Activated CD8-positive, alpha-beta T cell treated with anti-CD3 and anti-CD28 coated beads for 36 hours (primary cell): ENCODE measurements at regions not wholly inside any gene's neighbourhood (a gene's known extent, or its start where the extent isn't known, plus 50 kb on each side); places are given as distances from the start of the nearest gene placed in this dataset.

ENCODE experiments used
- ATAC-seq: fragments of 200-7000 bp; cut with Tn5 transposase; one replicate; pipeline ENCODE4 v1.10.0; 2021; ENCODE audit warnings: mild to moderate bottlenecking, moderate library complexity
- CTCF ChIA-PET: fragments of 350-600 bp; sonication (Branson Sonifier 250); formaldehyde crosslinking; loops from one replicate; lab custom pipeline; 2021; ENCODE audit warnings: antibody characterized with exemption; lab: Charles Lee
- POLR2A ChIA-PET: fragments of 350-600 bp; sonication (Branson Sonifier 250); formaldehyde crosslinking; loops from one replicate; lab custom pipeline; 2021; ENCODE audit warnings: antibody characterized with exemption; lab: Charles Lee
- DNase-seq: peaks from one replicate; pipeline ENCODE4 v3.0.0-alpha.2; 2020
- H3K27ac Mint-ChIP-seq: one replicate; pipeline ENCODE4 v1.8.0; 2021; ENCODE audit warnings: mild to moderate bottlenecking, mixed read lengths
- H3K27me3 Mint-ChIP-seq: one replicate; pipeline ENCODE4 v1.8.0; 2021; ENCODE audit warnings: mixed read lengths
- H3K36me3 Mint-ChIP-seq: one replicate; pipeline ENCODE4 v1.8.0; 2021; ENCODE audit warnings: low read depth, mixed read lengths
- H3K4me1 Mint-ChIP-seq: one replicate; pipeline ENCODE4 v1.8.0; 2021; ENCODE audit warnings: low read depth, mixed read lengths
- H3K4me3 Mint-ChIP-seq: one replicate; pipeline ENCODE4 v1.8.0; 2021; ENCODE audit warnings: mild to moderate bottlenecking, moderate library complexity, mixed read lengths
- H3K9me3 Mint-ChIP-seq: one replicate; pipeline ENCODE4 v1.8.0; 2021; ENCODE audit warnings: mixed read lengths
- CTCF ChIP-seq: fragments of 200-600 bp; IDR thresholded peaks from one replicate; pipeline ENCODE4 v1.8.0; 2022; ENCODE audit warnings: antibody characterized with exemption, mild to moderate bottlenecking
- intact Hi-C: fragments of 100-400 bp; cut with micrococcal nuclease; formaldehyde crosslinking; loops from one replicate; pipeline ENCODE4 v1.10.0; 2022

- Mint-ChIP-seq H3K4me1 (no peaks in the 10 kb centered on the region), H3K4me3 (no peak overlapping the region), H3K9me3 (no peaks in the 10 kb centered on the region), H3K27ac (no peak overlapping the region), H3K27me3 (no peaks in the 10 kb centered on the region), H3K36me3 (no peaks in the 10 kb centered on the region)
- ATAC-seq (no peak), DNase-seq (no peak)
- intact Hi-C loops: no loop called here
- CTCF ChIA-PET: no interaction called here
- no peak for TF ChIP-seq CTCF
- POLR2A ChIA-PET: no interaction called here
Observed at GRCh38 chr12:46493834-46494181, 121.2 kb upstream of the SLC38A2 start.

- ATAC-seq: no peak
- ChIA-PET CTCF (no interaction called here), POLR2A (no interaction called here)
- DNase-seq: no peak
- no peaks in the 10 kb centered on the region for H3K9me3 Mint-ChIP-seq
- H3K4me1 Mint-ChIP-seq: no peaks in the 10 kb centered on the region
- H3K27ac Mint-ChIP-seq: no peak overlapping the region
- TF ChIP-seq CTCF: no peak
- intact Hi-C loops: no loop called here
- H3K4me3 Mint-ChIP-seq: no peak overlapping the region
- H3K36me3 Mint-ChIP-seq: no peaks in the 10 kb centered on the region
- no peaks in the 10 kb centered on the region for H3K27me3 Mint-ChIP-seq
Observed at GRCh38 chr12:46493150-46493833, 120.7 kb upstream of the SLC38A2 start.

GRCh38 chr12:46492471-46493085 lies 120.0 kb upstream of the SLC38A2 start:
- intact Hi-C loops: no loop called here
- ATAC-seq (no peak), DNase-seq (no peak)
- ChIA-PET POLR2A (no interaction called here), CTCF (no interaction called here)
- H3K36me3 Mint-ChIP-seq: no peaks in the 10 kb centered on the region
- no peak overlapping the region for H3K27ac Mint-ChIP-seq
- no peaks in the 10 kb centered on the region for H3K9me3 Mint-ChIP-seq
- no peak for TF ChIP-seq CTCF
- H3K4me3 Mint-ChIP-seq: no peak overlapping the region
- no peaks in the 10 kb centered on the region for H3K27me3 Mint-ChIP-seq
- H3K4me1 Mint-ChIP-seq: no peaks in the 10 kb centered on the region

- H3K27me3 Mint-ChIP-seq: no peaks in the 10 kb centered on the region
- ChIA-PET POLR2A (interaction anchor here (1.2 kb wide), 1 partner anchor 125 kb away, joined by 3 read pairs; no protein-coding TSS in a partner anchor), CTCF (no interaction called here)
- DNase-seq: no peak
- no peak overlapping the region for H3K27ac Mint-ChIP-seq
- TF ChIP-seq CTCF: no peak
- ATAC-seq: no peak
- H3K4me1 Mint-ChIP-seq: no peaks in the 10 kb centered on the region
- H3K4me3 Mint-ChIP-seq: no peak overlapping the region
- intact Hi-C loops: no loop called here
- H3K9me3 Mint-ChIP-seq: no peaks in the 10 kb centered on the region
- H3K36me3 Mint-ChIP-seq: no peaks in the 10 kb centered on the region
Observed at GRCh38 chr12:46491548-46491947, 119.0 kb upstream of the SLC38A2 start.

GRCh38 chr12:46490635-46491034 lies 118.1 kb upstream of the SLC38A2 start:
- ATAC-seq (no peak), DNase-seq (no peak)
- no peak for TF ChIP-seq CTCF
- ChIA-PET POLR2A (interaction anchor here (1.2 kb wide), 1 partner anchor 124 kb away, joined by 3 read pairs; no protein-coding TSS in a partner anchor), CTCF (no interaction called here)
- Mint-ChIP-seq H3K4me1 (no peaks in the 10 kb centered on the region), H3K27ac (no peak overlapping the region), H3K9me3 (no peaks in the 10 kb centered on the region), H3K36me3 (no peaks in the 10 kb centered on the region), H3K27me3 (no peaks in the 10 kb centered on the region), H3K4me3 (no peak overlapping the region)
- intact Hi-C loops: no loop called here
